HG02970 (cell line): ENCODE measurements at regions not wholly inside any gene's neighbourhood (a gene's known extent, or its start where the extent isn't known, plus 50 kb on each side); places are given as distances from the start of the nearest gene placed in this dataset.
"Not testable (repeated sequence)": the region's sequence is repeated elsewhere in the genome, so short reads cannot be mapped to it uniquely, and the experiment has no call there.

Experiments
- ATAC-seq: cut with Tn5 transposase; IDR thresholded peaks from one replicate; pipeline ENCODE4 v1.9.1; 2021; ENCODE audit warnings: mild to moderate bottlenecking, moderate library complexity, moderate number of reproducible peaks; ENCODE audit not compliant: unreplicated experiment, low FRiP score

DNA sequence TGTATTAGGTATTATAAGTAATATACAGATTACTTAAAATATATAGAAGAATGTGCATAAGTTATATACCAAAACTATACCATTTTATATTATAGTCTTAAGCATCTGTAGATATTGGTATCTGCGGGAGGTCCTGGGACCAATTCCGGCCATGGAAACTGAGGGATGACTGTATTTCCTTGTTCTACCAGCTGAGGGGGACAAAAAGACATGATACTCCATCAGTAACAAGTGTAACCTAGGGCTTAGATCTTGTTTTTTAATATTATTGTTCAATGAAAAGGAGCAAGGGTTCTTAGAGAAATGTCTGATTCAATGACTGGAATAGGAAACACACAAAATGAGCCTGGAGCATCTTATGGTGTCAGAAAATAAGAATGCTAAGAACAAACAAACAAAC lies 752.5 kb downstream of the CCSER2 start:
- ATAC-seq, result no peak

GRCh38 chr10:85098835-85099521 lies 770.6 kb downstream of the CCSER2 start:
- ATAC-seq, result no peak

- ATAC-seq, result no peak
These were observed 772.1 kb downstream of the CCSER2 start for GRCh38 chr10:85100495-85100894.

DNA sequence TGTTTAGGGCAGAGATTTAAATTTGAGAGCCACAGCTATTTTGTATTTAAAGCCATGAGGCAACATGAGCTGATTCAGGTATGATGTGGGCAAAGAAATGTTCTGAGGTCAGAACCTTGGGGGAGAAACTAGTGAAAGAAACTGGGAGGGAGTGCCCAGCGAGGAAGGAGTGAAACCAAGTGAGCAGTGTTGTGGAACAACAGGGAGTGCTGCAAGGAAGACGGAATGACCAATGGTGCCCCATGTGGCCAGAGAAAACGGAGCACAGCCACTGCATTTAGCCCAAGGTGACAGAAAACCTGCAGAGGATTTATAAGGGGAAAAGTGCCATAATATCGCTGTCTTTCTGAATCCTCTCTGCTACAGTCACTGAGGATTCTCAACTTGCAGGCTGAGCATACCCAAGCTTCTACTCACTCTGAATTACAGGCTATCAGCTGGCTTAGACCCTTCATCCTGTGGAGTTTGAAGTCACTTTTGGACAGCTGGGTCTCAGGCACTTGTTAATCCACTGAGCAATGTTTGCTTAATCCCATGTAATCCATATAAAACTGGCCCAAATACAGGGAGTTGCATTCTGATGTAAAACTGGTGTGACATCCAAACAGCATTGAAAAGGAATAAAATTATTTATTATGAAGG lies 777.3 kb downstream of the CCSER2 start:
- ATAC-seq, result no peak

- no peak for ATAC-seq
These were observed 782.9 kb downstream of the CCSER2 start for GRCh38 chr10:85111271-85111670.

- no peak for ATAC-seq
These were observed 796.2 kb downstream of the CCSER2 start for GRCh38 chr10:85124603-85125051.

GRCh38 chr10:85137253-85137652 lies 808.9 kb downstream of the CCSER2 start:
- ATAC-seq, result no peak

DNA sequence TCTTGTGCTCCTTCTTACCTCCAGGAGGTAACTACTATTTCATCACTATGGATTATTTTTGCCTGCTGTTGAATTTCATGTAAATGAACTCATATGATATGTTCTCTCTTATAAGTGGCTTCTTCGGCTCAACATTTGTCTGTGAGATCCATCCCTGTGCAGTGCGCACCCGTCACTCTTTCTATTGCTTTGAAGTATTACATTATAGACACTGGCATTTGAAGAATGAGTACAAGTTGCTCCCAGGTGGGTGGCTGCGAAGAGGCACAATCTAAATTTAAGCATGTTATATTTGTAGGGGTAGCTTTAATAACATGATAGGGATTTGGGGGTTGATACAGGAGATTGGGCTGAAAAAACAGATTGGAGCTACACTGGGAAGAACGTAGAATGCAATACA lies 809.7 kb downstream of the CCSER2 start:
- ATAC-seq, result no peak

- ATAC-seq, result no peak
These were observed 810.7 kb downstream of the CCSER2 start for GRCh38 chr10:85139124-85139523.

DNA sequence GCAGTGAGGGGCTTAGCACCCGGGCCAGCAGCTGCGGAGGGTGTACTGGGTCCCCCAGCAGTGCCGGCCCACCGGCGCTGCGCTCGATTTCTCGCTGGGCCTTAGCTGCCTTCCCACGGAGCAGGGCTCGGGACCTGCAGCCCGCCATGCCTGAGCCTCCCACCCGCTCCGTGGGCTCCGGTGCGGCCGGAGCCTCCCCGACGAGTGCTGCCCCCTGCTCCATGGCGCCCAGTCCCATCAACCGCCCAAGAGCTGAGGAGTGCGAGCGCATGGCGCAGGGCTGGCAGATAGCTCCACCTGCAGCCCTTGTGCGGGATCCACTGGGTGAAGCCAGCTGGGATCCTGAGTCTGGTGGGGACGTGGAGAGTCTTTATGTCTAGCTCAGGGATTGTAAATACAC lies 813.1 kb downstream of the CCSER2 start:
- ATAC-seq, result not testable (repeated sequence)

GRCh38 chr10:85145966-85146365 lies 817.6 kb downstream of the CCSER2 start:
- no peak for ATAC-seq

GRCh38 chr10:85147346-85148250 lies 819.2 kb downstream of the CCSER2 start:
- no peak for ATAC-seq

DNA sequence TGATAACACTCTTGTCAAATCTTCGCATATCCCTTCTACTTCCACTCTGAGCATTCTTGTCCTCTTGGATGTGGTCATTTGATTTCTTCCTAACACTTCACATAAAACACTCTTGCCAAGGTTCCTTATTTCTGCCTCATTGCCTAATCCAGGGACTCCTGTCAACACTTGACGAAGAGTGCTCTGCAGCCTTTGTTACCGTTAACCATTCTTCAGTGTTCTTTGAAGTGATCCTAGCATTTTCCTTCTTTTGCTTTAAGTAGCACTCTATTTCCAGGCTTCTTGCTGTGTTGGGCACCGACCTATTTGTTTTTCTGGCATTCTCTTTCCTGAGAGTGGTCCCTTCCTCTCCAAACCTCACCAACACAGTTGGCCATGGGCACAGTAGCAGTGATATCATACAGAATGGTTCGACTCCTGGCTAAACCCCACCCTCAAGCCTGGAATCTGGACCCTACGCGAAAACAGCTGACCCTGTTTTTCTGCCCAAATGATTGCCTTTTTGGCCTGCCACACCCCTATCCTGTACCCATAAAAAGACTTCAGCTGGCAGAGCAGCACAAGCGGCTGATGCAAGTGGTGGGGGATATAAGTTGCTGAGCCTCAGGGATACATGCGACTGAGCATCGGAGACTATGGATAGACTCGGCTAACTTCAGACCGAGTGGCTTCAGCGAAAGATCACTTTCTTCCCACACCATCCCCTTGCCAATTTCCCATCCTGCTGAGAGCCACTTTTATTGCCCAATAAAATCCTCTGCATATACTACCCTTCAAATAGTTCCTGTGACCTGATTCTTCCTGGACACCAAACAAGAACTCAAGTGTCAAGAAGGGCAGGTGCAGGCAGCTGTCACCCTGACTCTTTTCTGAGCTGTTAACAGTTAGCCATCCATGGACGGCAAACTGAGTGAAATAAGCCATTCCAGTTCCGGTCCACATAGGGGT lies 820.6 kb downstream of the CCSER2 start:
- no peak for ATAC-seq

GRCh38 chr10:85149766-85150165 lies 821.4 kb downstream of the CCSER2 start:
- ATAC-seq, result no peak

- ATAC-seq, result no peak
These were observed 823.1 kb downstream of the CCSER2 start for GRCh38 chr10:85151506-85151905.

- ATAC-seq, result no peak
These were observed 824.1 kb downstream of the CCSER2 start for GRCh38 chr10:85152496-85152895.

GRCh38 chr10:85152911-85153310 lies 824.5 kb downstream of the CCSER2 start:
- ATAC-seq, result no peak

GRCh38 chr10:85157206-85157605 lies 828.8 kb downstream of the CCSER2 start:
- no peak for ATAC-seq

GRCh38 chr10:85168243-85168642 lies 839.9 kb downstream of the CCSER2 start:
- no peak for ATAC-seq

DNA sequence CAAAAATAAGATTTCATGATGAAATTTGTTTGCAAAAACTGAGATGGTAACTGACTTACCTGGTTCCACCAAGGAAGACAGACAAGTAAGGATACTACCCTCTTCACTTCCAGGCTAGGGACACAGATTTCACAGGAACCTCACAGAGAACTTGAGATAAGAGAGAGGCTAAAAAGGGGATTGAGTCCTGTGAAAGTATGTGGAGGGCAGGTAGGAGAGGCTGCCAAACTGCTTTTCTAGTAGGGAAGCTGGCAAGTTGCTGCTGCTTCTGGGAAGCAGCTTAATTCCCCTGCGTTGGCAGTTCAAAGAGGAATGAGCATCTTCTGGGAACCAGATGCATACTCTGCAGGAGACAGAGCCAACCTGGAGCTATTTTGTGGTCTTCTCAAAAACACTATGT lies 841.6 kb downstream of the CCSER2 start:
- no peak for ATAC-seq
